ENCODE measurements at regions not wholly inside any gene's neighbourhood (a gene's known extent, or its start where the extent isn't known, plus 50 kb on each side); places are given as distances from the start of the nearest gene placed in this dataset.

DNA sequence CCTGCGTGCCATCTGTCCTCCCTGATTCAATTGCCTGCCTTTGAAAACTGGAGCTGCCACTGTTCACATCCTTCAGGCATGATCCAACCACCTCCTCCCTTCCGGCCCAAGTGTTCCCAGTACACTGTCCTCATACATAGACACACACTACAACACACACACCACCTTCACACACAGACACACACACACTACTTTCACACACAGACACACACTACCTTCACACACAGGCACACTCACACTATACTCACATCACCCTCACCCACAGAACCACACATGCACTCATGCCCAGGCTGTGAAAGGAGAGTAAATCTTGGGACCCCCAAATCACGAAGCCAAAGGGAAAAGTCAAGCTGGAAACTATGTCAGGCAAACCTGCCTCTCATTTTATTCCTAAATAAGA lies 109.4 kb upstream of the MYLIP start:
- TF ChIP-seq, protein P1, sequence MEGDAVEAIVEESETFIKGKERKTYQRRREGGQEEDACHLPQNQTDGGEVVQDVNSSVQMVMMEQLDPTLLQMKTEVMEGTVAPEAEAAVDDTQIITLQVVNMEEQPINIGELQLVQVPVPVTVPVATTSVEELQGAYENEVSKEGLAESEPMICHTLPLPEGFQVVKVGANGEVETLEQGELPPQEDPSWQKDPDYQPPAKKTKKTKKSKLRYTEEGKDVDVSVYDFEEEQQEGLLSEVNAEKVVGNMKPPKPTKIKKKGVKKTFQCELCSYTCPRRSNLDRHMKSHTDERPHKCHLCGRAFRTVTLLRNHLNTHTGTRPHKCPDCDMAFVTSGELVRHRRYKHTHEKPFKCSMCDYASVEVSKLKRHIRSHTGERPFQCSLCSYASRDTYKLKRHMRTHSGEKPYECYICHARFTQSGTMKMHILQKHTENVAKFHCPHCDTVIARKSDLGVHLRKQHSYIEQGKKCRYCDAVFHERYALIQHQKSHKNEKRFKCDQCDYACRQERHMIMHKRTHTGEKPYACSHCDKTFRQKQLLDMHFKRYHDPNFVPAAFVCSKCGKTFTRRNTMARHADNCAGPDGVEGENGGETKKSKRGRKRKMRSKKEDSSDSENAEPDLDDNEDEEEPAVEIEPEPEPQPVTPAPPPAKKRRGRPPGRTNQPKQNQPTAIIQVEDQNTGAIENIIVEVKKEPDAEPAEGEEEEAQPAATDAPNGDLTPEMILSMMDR (IDR thresholded peaks at IDR 0.05): no peak
- TF ChIP-seq, protein P2, sequence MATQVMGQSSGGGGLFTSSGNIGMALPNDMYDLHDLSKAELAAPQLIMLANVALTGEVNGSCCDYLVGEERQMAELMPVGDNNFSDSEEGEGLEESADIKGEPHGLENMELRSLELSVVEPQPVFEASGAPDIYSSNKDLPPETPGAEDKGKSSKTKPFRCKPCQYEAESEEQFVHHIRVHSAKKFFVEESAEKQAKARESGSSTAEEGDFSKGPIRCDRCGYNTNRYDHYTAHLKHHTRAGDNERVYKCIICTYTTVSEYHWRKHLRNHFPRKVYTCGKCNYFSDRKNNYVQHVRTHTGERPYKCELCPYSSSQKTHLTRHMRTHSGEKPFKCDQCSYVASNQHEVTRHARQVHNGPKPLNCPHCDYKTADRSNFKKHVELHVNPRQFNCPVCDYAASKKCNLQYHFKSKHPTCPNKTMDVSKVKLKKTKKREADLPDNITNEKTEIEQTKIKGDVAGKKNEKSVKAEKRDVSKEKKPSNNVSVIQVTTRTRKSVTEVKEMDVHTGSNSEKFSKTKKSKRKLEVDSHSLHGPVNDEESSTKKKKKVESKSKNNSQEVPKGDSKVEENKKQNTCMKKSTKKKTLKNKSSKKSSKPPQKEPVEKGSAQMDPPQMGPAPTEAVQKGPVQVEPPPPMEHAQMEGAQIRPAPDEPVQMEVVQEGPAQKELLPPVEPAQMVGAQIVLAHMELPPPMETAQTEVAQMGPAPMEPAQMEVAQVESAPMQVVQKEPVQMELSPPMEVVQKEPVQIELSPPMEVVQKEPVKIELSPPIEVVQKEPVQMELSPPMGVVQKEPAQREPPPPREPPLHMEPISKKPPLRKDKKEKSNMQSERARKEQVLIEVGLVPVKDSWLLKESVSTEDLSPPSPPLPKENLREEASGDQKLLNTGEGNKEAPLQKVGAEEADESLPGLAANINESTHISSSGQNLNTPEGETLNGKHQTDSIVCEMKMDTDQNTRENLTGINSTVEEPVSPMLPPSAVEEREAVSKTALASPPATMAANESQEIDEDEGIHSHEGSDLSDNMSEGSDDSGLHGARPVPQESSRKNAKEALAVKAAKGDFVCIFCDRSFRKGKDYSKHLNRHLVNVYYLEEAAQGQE (IDR thresholded peaks at IDR 0.05; ENCODE audit: insufficient read depth in 1 of 2, low read depth in 2 of 2, low read length in 1 of 2): no peak
- TF ChIP-seq POLR2AphosphoS5 (IDR thresholded peaks at IDR 0.05; ENCODE audit: low read depth, low read length): no peak
- no peak for TF ChIP-seq SIN3A (IDR thresholded peaks at IDR 0.05; ENCODE audit: borderline replicate concordance, insufficient read depth, low read depth, low read length)

Data from Panc1 (cell line).